HG03432 (cell line): ENCODE measurements at regions not wholly inside any gene's neighbourhood (a gene's known extent, or its start where the extent isn't known, plus 50 kb on each side); places are given as distances from the start of the nearest gene placed in this dataset.
"Not testable (repeated sequence)": the region's sequence is repeated elsewhere in the genome, so short reads cannot be mapped to it uniquely, and the experiment has no call there.

ENCODE experiments used
- ATAC-seq: cut with Tn5 transposase; IDR thresholded peaks from one replicate; pipeline ENCODE4 v1.9.1; 2021; ENCODE audit warnings: mild to moderate bottlenecking, moderate library complexity; ENCODE audit not compliant: unreplicated experiment

- ATAC-seq = no peak
Observed at GRCh38 chr6:130603391-130603790, 223.8 kb upstream of the SMLR1 start.

GRCh38 chr6:130604841-130605399 is 222.3 kb upstream of the SMLR1 start:
- ATAC-seq = no peak

GRCh38 chr6:130610303-130610702 is 216.9 kb upstream of the SMLR1 start:
- ATAC-seq = no peak

GRCh38 chr6:130611366-130611765 is 215.8 kb upstream of the SMLR1 start:
- no peak for ATAC-seq

GRCh38 chr6:130613176-130613575 is 214.0 kb upstream of the SMLR1 start:
- no peak for ATAC-seq

- no peak for ATAC-seq
Observed at GRCh38 chr6:130615816-130616215, 211.4 kb upstream of the SMLR1 start.

- no peak for ATAC-seq
Observed at GRCh38 chr6:130617658-130618057, 209.5 kb upstream of the SMLR1 start.

- ATAC-seq = not testable (repeated sequence)
Observed at GRCh38 chr6:130618806-130619205, 208.4 kb upstream of the SMLR1 start.

GRCh38 chr6:130620338-130620781 is 206.8 kb upstream of the SMLR1 start:
- no peak for ATAC-seq

- peak; percentile 44 for ATAC-seq
Observed at GRCh38 chr6:130622142-130622541, 205.1 kb upstream of the SMLR1 start.

- peak; percentile 42 for ATAC-seq
Observed at GRCh38 chr6:130624046-130624445, 203.2 kb upstream of the SMLR1 start.

GRCh38 chr6:130625825-130626527 is 201.2 kb upstream of the SMLR1 start:
- ATAC-seq = peak; percentile 90

- ATAC-seq = no peak
Observed at GRCh38 chr6:130628862-130629261, 198.3 kb upstream of the SMLR1 start.

- no peak for ATAC-seq
Observed at GRCh38 chr6:130629640-130630039, 197.6 kb upstream of the SMLR1 start.

- no peak for ATAC-seq
Observed at GRCh38 chr6:130632277-130632676, 194.9 kb upstream of the SMLR1 start.

GRCh38 chr6:130632897-130633296 is 194.3 kb upstream of the SMLR1 start:
- ATAC-seq = no peak

GRCh38 chr6:130643361-130643760 is 183.8 kb upstream of the SMLR1 start:
- ATAC-seq = no peak

GRCh38 chr6:130644175-130644574 is 183.0 kb upstream of the SMLR1 start:
- ATAC-seq = no peak

- ATAC-seq = not testable (repeated sequence)
Observed at GRCh38 chr6:130644769-130645168, 182.4 kb upstream of the SMLR1 start.

- ATAC-seq = no peak
Observed at GRCh38 chr6:130647246-130647645, 180.0 kb upstream of the SMLR1 start.

- ATAC-seq = no peak
Observed at GRCh38 chr6:130655586-130655985, 171.6 kb upstream of the SMLR1 start.

- ATAC-seq = no peak
Observed at GRCh38 chr6:130661077-130661476, 166.1 kb upstream of the SMLR1 start.

GRCh38 chr6:130666786-130667185 is 160.4 kb upstream of the SMLR1 start:
- ATAC-seq = no peak
